ENCODE measurements at regions not wholly inside any gene's neighbourhood (a gene's known extent, or its start where the extent isn't known, plus 50 kb on each side); places are given as distances from the start of the nearest gene placed in this dataset.

GRCh38 chr6:90984066-90984465, 397.2 kb upstream of the MAP3K7 start:
- TF ChIP-seq CTCF (IDR thresholded peaks at IDR 0.05; ENCODE audit: low read depth, low read length): no peak
- TF ChIP-seq EZH2phosphoT487 (IDR thresholded peaks at IDR 0.05; ENCODE audit: low read depth): no peak

All from OCI-LY3 (cell line).